ENCODE measurements at regions not wholly inside any gene's neighbourhood (a gene's known extent, or its start where the extent isn't known, plus 50 kb on each side); places are given as distances from the start of the nearest gene placed in this dataset.

- Mint-ChIP-seq H3K9me3 (peaks cover 6% of the 10 kb centered on the region), H3K4me1 (ENCODE audit: low read depth) (no peaks in the 10 kb centered on the region), H3K36me3 (ENCODE audit: low read depth) (no peaks in the 10 kb centered on the region), H3K27me3 (ENCODE audit: low read depth) (no peaks in the 10 kb centered on the region), H3K27ac (no peak overlapping the region), H3K4me3 (ENCODE audit: low read depth) (no peak overlapping the region)
- DNase-seq (ENCODE audit: low spot score), result no peak
- intact Hi-C loops (cut with micrococcal nuclease), result no loop called here
Measured at GRCh38 chr16:52034830-52035229, 512.1 kb downstream of the TOX3 start.

GRCh38 chr16:52033992-52034391, 513.0 kb downstream of the TOX3 start:
- Mint-ChIP-seq H3K4me1 (ENCODE audit: low read depth) (no peaks in the 10 kb centered on the region), H3K27ac (no peak overlapping the region), H3K9me3 (peaks cover 6% of the 10 kb centered on the region), H3K27me3 (ENCODE audit: low read depth) (no peaks in the 10 kb centered on the region), H3K4me3 (ENCODE audit: low read depth) (no peak overlapping the region), H3K36me3 (ENCODE audit: low read depth) (no peaks in the 10 kb centered on the region)
- no peak for DNase-seq (ENCODE audit: low spot score)
- intact Hi-C loops (cut with micrococcal nuclease), result no loop called here

- intact Hi-C loops (cut with micrococcal nuclease), result no loop called here
- Mint-ChIP-seq H3K36me3 (ENCODE audit: low read depth) (no peaks in the 10 kb centered on the region), H3K4me3 (ENCODE audit: low read depth) (no peak overlapping the region), H3K9me3 (peaks cover 20% of the 10 kb centered on the region), H3K4me1 (ENCODE audit: low read depth) (no peaks in the 10 kb centered on the region), H3K27ac (no peak overlapping the region), H3K27me3 (ENCODE audit: low read depth) (no peaks in the 10 kb centered on the region)
- no peak for DNase-seq (ENCODE audit: low spot score)
Measured at GRCh38 chr16:52022980-52023379, 524.0 kb downstream of the TOX3 start.

- Mint-ChIP-seq H3K9me3 (peaks cover 24% of the 10 kb centered on the region), H3K4me1 (ENCODE audit: low read depth) (no peaks in the 10 kb centered on the region), H3K36me3 (ENCODE audit: low read depth) (no peaks in the 10 kb centered on the region), H3K27ac (no peak overlapping the region), H3K4me3 (ENCODE audit: low read depth) (no peak overlapping the region), H3K27me3 (ENCODE audit: low read depth) (no peaks in the 10 kb centered on the region)
- intact Hi-C loops (cut with micrococcal nuclease), result no loop called here
- DNase-seq (ENCODE audit: low spot score), result no peak
Measured at GRCh38 chr16:52022177-52022576, 524.8 kb downstream of the TOX3 start.

GRCh38 chr16:52016387-52016786, 530.6 kb downstream of the TOX3 start:
- H3K9me3 Mint-ChIP-seq, result peaks cover 44% of the 10 kb centered on the region
- no peaks in the 10 kb centered on the region for H3K36me3 Mint-ChIP-seq (ENCODE audit: low read depth)
- no peaks in the 10 kb centered on the region for H3K27me3 Mint-ChIP-seq (ENCODE audit: low read depth)
- no peaks in the 10 kb centered on the region for H3K4me1 Mint-ChIP-seq (ENCODE audit: low read depth)
- no peak for DNase-seq (ENCODE audit: low spot score)
- no peak overlapping the region for H3K4me3 Mint-ChIP-seq (ENCODE audit: low read depth)
- intact Hi-C loops (cut with micrococcal nuclease), result no loop called here
- no peak overlapping the region for H3K27ac Mint-ChIP-seq

GRCh38 chr16:52005551-52005950, 541.4 kb downstream of the TOX3 start:
- Mint-ChIP-seq H3K4me1 (ENCODE audit: low read depth) (no peaks in the 10 kb centered on the region), H3K36me3 (ENCODE audit: low read depth) (no peaks in the 10 kb centered on the region), H3K27ac (no peak overlapping the region), H3K4me3 (ENCODE audit: low read depth) (no peak overlapping the region), H3K9me3 (peaks cover 20% of the 10 kb centered on the region), H3K27me3 (ENCODE audit: low read depth) (no peaks in the 10 kb centered on the region)
- DNase-seq (ENCODE audit: low spot score), result no peak
- intact Hi-C loops (cut with micrococcal nuclease), result no loop called here

GRCh38 chr16:52004343-52004742, 542.6 kb downstream of the TOX3 start:
- Mint-ChIP-seq H3K9me3 (peaks cover 28% of the 10 kb centered on the region), H3K36me3 (ENCODE audit: low read depth) (no peaks in the 10 kb centered on the region), H3K4me1 (ENCODE audit: low read depth) (no peaks in the 10 kb centered on the region), H3K4me3 (ENCODE audit: low read depth) (no peak overlapping the region), H3K27ac (no peak overlapping the region), H3K27me3 (ENCODE audit: low read depth) (no peaks in the 10 kb centered on the region)
- intact Hi-C loops (cut with micrococcal nuclease), result no loop called here
- no peak for DNase-seq (ENCODE audit: low spot score)

- Mint-ChIP-seq H3K4me3 (ENCODE audit: low read depth) (no peak overlapping the region), H3K9me3 (peaks cover 33% of the 10 kb centered on the region), H3K4me1 (ENCODE audit: low read depth) (no peaks in the 10 kb centered on the region), H3K36me3 (ENCODE audit: low read depth) (no peaks in the 10 kb centered on the region), H3K27me3 (ENCODE audit: low read depth) (no peaks in the 10 kb centered on the region), H3K27ac (no peak overlapping the region)
- DNase-seq (ENCODE audit: low spot score), result no peak
- intact Hi-C loops (cut with micrococcal nuclease), result no loop called here
Measured at GRCh38 chr16:52002026-52002425, 544.9 kb downstream of the TOX3 start.

GRCh38 chr16:51996516-51996915, 550.4 kb downstream of the TOX3 start:
- Mint-ChIP-seq H3K36me3 (ENCODE audit: low read depth) (no peaks in the 10 kb centered on the region), H3K27ac (no peak overlapping the region), H3K4me3 (ENCODE audit: low read depth) (no peak overlapping the region), H3K27me3 (ENCODE audit: low read depth) (no peaks in the 10 kb centered on the region), H3K4me1 (ENCODE audit: low read depth) (no peaks in the 10 kb centered on the region), H3K9me3 (peaks cover 35% of the 10 kb centered on the region)
- intact Hi-C loops (cut with micrococcal nuclease), result no loop called here
- DNase-seq (ENCODE audit: low spot score), result no peak

GRCh38 chr16:51994597-51994996, 552.3 kb downstream of the TOX3 start:
- intact Hi-C loops (cut with micrococcal nuclease), result no loop called here
- Mint-ChIP-seq H3K9me3 (peaks cover 35% of the 10 kb centered on the region), H3K36me3 (ENCODE audit: low read depth) (no peaks in the 10 kb centered on the region), H3K27me3 (ENCODE audit: low read depth) (no peaks in the 10 kb centered on the region), H3K4me1 (ENCODE audit: low read depth) (no peaks in the 10 kb centered on the region), H3K27ac (no peak overlapping the region), H3K4me3 (ENCODE audit: low read depth) (no peak overlapping the region)
- DNase-seq (ENCODE audit: low spot score), result no peak

- DNase-seq (ENCODE audit: low spot score), result no peak
- intact Hi-C loops (cut with micrococcal nuclease), result no loop called here
- no peaks in the 10 kb centered on the region for H3K27me3 Mint-ChIP-seq (ENCODE audit: low read depth)
- H3K4me3 Mint-ChIP-seq (ENCODE audit: low read depth), result no peak overlapping the region
- peaks cover 34% of the 10 kb centered on the region for H3K9me3 Mint-ChIP-seq
- no peaks in the 10 kb centered on the region for H3K36me3 Mint-ChIP-seq (ENCODE audit: low read depth)
- H3K4me1 Mint-ChIP-seq (ENCODE audit: low read depth), result no peaks in the 10 kb centered on the region
- no peak overlapping the region for H3K27ac Mint-ChIP-seq
Measured at GRCh38 chr16:51989637-51990230, 557.2 kb downstream of the TOX3 start.

GRCh38 chr16:51988977-51989376, 558.0 kb downstream of the TOX3 start:
- H3K36me3 Mint-ChIP-seq (ENCODE audit: low read depth), result no peaks in the 10 kb centered on the region

GRCh38 chr16:51987519-51987918, 559.4 kb downstream of the TOX3 start:
- intact Hi-C loops (cut with micrococcal nuclease), result no loop called here
- Mint-ChIP-seq H3K36me3 (ENCODE audit: low read depth) (no peaks in the 10 kb centered on the region), H3K4me3 (ENCODE audit: low read depth) (no peak overlapping the region), H3K27me3 (ENCODE audit: low read depth) (no peaks in the 10 kb centered on the region), H3K27ac (no peak overlapping the region), H3K4me1 (ENCODE audit: low read depth) (no peaks in the 10 kb centered on the region), H3K9me3 (peaks cover 21% of the 10 kb centered on the region)
- DNase-seq (ENCODE audit: low spot score), result no peak

More at GRCh38 chr16:51988977-51989376, 558.0 kb downstream of the TOX3 start:
- no peaks in the 10 kb centered on the region for H3K27me3 Mint-ChIP-seq (ENCODE audit: low read depth)
- intact Hi-C loops (cut with micrococcal nuclease), result no loop called here
- H3K9me3 Mint-ChIP-seq, result peaks cover 30% of the 10 kb centered on the region
- no peak overlapping the region for H3K27ac Mint-ChIP-seq
- no peaks in the 10 kb centered on the region for H3K4me1 Mint-ChIP-seq (ENCODE audit: low read depth)
- no peak for DNase-seq (ENCODE audit: low spot score)
- no peak overlapping the region for H3K4me3 Mint-ChIP-seq (ENCODE audit: low read depth)

- Mint-ChIP-seq H3K4me1 (ENCODE audit: low read depth) (no peaks in the 10 kb centered on the region), H3K27ac (no peak overlapping the region), H3K27me3 (ENCODE audit: low read depth) (no peaks in the 10 kb centered on the region), H3K4me3 (ENCODE audit: low read depth) (no peak overlapping the region), H3K36me3 (ENCODE audit: low read depth) (no peaks in the 10 kb centered on the region), H3K9me3 (peaks cover 14% of the 10 kb centered on the region)
- DNase-seq (ENCODE audit: low spot score), result no peak
- intact Hi-C loops (cut with micrococcal nuclease), result no loop called here
Measured at GRCh38 chr16:51986717-51987116, 560.2 kb downstream of the TOX3 start.
